Muscle of arm (tissue), 1 donor: ENCODE measurements at regions not wholly inside any gene's neighbourhood (a gene's known extent, or its start where the extent isn't known, plus 50 kb on each side); places are given as distances from the start of the nearest gene placed in this dataset.

ENCODE experiments used
- DNase-seq: peaks from one replicate; pipeline ENCODE4 v3.0.0-alpha.2; 2013

DNA sequence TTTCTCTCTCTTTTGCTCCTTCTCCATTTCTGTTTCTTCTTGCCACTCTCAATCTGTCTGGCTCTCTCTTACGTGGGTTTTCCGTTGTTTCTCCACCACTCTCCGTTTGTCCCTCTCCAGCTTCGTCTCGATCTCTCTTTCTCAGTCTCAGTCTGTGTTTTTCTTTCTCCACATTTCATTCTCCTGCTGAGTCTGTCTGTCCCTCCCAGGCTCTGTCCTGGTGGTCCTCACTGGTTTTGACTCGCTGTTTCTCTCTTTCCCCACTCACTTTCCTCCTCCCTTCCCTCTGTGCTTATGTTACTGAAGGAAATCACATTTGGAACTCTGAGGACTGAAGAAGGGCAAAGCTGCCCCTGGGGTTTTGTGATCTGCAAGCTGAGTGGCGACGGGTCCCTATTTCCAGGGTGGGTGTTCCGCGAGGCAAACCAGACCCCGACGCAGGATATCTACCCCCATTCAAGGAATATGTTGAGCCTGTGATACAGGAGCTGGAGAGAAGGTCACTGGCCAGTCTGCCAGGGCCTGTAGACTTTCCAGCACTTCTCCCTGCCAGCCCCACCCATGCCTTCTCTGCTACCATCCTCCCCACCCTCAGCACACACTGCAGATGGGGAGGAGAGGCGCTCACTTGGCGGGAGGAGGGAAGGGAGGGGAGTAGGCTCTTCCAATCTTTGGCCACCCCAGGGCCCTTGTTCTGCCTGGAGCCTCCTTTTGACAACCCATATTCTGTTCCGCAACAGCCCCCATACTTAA, 102.7 kb upstream of the MAP1LC3B2 start:
- DNase-seq, result peak; percentile 62

GRCh38 chr12:116458492-116458891, 100.7 kb upstream of the MAP1LC3B2 start:
- DNase-seq, result no peak

DNA sequence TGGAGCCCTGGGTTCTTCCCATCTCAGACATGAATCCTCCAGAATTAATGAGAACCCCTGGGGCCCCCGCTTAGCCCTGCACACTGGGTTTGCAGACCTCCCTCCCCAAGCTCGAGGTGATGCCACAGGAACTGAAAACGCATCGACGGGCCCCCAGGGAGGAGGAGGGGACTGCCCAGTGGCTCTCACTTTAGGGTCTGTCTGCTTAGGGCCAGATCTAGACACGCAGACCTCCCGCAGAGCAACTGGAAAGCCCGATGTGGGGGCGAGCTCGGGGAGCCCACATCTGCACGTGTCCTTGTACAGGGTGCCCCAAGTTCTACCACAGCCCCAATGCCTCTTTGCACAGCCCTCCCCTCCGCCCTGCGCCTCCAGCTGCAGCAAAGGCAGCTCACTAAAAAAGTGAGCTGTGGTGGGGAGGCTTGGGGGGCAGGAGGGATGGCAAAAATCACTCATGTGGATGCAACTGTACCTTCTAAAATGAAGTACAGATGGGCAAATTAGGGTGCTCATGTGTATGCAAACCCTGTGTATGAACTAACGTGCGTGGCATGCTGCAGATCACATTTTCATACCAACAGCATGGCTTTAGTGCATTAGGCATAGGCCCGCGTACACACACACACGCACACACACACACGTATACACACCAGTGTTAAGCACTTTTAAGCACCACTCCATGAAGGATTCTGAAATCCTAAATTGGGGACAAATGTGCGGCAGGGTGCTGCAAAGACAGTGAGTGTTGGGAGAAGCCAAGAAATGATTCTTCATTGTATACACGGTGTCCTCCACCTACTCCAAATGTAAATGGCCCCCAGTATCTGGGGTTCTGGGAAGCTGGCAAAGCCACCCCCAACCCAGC, 99.9 kb upstream of the MAP1LC3B2 start:
- no peak for DNase-seq

DNA sequence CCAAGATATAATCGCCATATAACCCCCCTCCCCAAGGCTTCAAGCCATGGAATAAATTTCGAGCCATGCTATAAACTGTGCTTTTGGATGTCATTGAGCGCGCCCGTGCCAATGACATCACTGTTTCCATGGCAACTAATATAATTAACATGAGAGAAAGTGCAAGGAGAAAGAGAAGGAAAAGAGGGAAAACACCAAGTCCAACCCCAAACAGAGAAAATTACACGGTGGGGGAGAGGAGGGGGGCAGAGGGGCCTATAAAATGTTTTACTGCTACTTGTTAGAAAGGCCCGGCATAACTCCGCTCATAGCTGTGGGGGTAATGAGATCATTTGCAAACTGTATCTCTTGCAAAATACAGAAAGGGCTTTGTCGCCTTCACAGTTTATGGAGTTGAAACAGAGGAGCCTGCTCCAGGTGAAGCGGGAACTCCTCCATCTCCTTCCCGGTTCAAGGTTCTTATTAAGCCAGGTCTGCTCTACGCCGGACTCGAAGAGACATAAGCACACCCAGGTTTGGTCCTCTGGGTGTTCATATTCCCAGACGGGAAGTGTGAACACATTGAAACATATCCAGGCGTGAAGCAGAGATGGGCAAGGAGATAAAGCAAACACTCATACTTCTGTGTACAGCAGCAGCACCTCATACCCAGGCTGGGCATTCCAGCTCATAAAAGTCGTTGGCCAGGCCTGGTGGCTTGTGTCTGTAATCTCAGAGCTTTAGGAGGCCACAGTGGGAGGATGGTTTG, 99.1 kb upstream of the MAP1LC3B2 start:
- peak; percentile 75 for DNase-seq

GRCh38 chr12:116461060-116461459, 98.1 kb upstream of the MAP1LC3B2 start:
- DNase-seq, result no peak

DNA sequence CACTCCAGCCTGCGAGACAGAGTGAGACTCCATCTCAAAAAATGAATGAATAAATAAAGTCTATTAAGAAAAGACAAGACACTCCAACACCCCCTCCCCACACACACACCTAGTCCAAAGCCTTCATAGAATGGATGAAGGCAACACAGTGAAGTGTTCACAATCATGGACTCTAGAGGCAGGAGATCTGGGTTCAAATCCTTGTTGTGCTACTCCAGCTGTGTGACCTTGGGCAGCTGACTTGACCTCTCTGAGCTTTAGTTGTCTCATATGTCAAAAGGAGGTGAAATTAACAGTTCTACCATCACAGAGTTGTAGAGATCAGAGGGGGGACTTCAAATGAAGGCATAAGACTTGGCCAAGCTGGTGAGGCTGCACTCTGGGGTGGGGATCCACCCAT, 95.8 kb upstream of the MAP1LC3B2 start:
- no peak for DNase-seq

DNA sequence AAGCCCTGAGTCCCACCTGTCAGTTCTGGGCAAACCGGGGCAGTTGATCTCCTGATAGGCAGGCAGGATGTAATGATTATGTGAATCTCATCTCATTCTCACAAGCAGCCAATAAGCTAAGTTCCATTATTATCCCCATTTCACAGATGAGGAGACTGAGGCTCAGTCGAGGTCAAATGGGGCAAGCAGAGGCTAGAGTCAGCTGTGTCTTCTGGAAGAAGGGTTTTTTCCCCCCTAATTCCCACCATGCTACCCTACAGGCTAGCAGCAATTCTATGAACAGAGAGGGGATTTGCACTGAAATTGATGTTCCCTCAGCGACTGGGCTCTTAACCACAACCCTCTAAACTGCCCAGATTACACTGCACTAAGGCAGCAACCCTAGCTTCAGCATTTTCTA, 93.8 kb upstream of the MAP1LC3B2 start:
- DNase-seq, result no peak

- no peak for DNase-seq
Observed at GRCh38 chr12:116465856-116466255, 93.3 kb upstream of the MAP1LC3B2 start.

- DNase-seq, result no peak
Observed at GRCh38 chr12:116466536-116466935, 92.6 kb upstream of the MAP1LC3B2 start.

- no peak for DNase-seq
Observed at GRCh38 chr12:116469344-116469743, 89.8 kb upstream of the MAP1LC3B2 start.

DNA sequence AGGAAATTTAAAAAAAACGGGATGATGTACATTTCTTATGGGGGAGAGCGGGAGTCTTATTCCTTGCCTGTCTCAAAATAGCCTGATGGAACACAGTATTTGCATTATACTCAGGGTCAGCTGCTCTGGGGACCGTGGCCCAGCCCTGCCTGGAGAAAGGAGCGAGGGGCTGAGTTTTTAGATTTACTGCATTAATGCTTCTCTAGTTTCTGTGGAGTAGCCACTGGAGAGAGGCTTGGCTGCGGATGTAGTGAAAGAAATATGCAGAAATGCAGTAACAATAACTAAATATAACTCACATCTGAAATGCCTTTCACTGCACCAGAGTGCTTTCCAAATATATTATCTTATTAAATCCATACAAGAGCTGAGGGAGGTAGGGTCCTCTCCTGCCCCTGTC, 87.6 kb upstream of the MAP1LC3B2 start:
- peak; percentile 78 for DNase-seq

- DNase-seq, result no peak
Observed at GRCh38 chr12:116472193-116472592, 87.0 kb upstream of the MAP1LC3B2 start.

- no peak for DNase-seq
Observed at GRCh38 chr12:116473416-116473815, 85.8 kb upstream of the MAP1LC3B2 start.

DNA sequence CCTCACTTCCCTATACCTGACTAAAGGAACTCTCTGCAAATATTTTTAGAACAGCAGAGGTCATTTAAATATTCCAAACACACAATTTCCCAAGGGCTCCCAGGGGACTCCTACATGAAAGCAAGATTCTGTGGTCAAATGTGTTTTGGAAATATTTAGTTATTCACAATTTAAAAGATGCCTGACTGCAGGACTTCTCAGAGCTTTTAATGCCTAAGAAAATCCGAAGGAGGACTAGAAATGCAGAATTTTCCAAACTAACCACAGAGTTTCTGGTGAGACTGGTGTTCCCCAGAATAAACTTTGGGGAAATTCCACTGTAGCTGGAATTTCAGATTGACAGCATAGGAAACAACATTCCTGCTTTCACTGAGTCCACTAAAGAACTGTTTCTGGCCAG, 84.8 kb upstream of the MAP1LC3B2 start:
- DNase-seq, result no peak

DNA sequence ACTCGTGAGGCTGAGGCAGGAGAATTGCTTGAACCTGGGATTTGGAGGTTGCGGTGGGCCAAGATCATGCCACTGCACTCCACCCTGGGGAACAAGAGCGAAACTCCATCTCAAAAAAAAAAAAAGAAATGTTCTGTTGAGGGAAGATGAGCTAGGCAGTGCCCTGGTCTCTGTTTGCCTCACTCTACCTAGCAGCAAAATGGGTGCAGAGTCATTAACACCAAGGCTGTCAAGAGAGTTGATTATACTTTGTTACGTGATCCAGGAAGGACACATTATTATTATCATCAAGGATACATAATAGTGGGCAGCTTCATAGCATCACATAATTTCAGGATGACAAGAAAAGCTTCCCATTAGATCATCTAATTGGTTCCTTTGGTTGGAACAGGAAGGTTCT, 84.3 kb upstream of the MAP1LC3B2 start:
- no peak for DNase-seq

DNA sequence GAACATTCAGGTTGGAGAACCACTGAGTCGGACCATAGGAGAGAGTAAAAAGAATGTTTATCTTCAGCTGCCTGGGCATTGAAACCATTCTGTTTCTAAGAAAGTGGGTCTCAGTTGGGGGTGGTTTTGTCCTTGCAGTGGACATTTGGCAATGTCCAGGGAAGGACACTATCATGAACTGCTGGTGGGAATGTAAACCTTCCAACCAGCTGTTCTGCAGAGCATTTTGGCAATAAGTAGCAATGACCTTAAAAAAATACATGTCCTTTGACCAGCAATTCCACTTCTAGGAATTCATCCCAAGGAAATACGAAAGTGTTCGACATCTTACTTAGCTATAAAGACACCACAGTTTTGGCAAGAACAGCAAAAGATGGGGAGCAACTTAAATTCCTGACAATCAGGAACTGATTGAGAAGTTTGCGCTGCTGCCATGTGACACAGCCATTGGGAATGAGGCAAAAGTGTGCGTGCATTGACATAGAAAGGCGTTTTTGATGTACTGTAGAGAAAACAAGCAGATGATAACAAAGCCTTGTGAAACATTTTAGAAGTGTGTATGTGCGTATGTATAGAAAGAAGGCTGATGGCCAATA, 82.9 kb upstream of the MAP1LC3B2 start:
- DNase-seq, result no peak

- DNase-seq, result no peak
Observed at GRCh38 chr12:116478243-116478773, 80.9 kb upstream of the MAP1LC3B2 start.

DNA sequence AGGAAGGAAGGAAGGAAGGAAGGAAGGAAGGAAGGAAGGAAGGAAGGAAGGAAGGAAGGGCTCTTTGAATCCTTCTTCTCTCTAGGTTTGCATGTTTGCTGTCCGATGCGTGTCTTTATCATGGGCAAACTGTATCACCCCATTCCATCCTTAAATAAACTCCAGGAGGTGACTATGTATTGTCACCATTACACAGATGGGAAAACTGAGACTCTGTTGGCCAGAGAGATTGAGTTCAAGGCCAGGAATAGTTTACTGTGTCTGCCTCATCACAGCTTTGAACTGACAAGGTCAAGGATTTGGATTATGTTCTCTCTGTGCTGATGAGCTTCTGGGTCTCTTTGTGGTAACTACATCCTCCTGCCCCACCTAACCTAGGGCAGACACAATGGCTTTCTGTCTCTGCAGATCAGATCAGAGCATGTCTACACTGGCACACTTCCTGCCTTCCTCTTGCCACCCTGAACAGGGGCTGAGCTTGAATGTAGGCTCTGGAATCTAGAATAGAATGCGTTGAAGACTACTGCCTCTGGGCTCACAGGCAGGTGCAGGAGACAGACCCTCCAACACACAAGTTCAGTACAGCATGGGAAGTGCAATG, 78.9 kb upstream of the MAP1LC3B2 start:
- no peak for DNase-seq

DNA sequence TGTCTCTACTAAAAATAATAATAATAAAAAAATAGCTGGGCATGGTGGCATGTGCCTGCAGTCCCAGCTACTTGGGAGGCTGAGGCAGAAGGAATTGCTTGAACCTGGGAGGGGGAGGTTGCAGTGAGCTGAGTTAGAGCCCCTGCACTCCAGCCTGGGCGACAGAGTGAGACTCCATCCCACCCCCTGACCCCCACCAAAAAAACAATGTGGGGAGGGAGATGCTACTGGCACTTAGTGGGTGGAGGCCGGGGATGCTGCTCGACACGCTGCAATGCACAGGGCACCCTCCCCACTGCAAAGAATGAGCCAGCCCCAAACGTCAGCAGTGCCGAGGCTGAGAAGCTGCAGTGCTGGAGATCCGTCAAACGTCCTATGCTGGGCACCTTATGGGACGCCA, 77.5 kb upstream of the MAP1LC3B2 start:
- no peak for DNase-seq

DNA sequence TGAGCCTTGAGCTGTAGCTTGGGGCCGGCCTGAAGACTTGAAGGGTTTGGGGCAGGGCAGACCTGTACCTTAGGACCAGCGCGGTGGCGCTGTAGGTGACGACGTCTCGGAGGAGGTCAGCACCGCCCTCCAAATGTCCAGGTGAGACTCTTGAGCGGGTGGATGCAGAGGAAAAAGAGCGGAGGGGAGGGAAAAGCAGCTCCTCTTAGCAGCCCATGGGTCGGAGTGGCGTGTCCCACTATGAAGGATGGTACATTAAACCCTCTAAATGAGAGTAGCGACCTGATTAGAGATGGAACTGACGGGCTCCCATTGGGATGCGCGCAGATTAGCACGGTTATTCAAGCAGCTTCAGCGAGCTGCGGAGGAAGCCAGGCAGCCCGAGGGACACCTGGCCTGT, 77.0 kb upstream of the MAP1LC3B2 start:
- no peak for DNase-seq

DNA sequence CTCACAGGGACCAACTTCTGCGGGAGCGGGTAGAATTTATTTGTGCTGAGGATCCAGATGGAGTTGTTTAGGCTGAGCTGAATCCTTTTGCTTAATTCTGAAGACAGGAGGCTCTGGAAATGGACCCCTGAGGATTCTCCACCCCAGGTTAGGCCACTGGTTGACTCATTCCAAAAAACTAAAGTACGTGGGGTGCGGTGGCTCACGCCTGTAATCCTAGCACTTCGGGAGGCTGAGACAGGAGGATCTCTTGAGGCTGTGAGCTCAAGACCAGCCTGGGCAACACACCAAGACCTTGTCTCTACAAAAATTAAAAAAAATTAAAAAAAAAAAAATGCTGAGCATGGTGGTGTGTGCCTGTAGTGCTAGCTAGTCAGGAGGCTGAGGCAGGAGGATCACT, 76.3 kb upstream of the MAP1LC3B2 start:
- DNase-seq, result no peak
